Fibroblast of peridontal ligament (primary cell): ENCODE measurements at regions not wholly inside any gene's neighbourhood (a gene's known extent, or its start where the extent isn't known, plus 50 kb on each side); places are given as distances from the start of the nearest gene placed in this dataset.
A peak's percentile ranks its signal among the peaks of the same experiment; 100 is the strongest.
"Not testable (repeated sequence)": the region's sequence is repeated elsewhere in the genome, so short reads cannot be mapped to it uniquely, and the experiment has no call there.

Source experiments
- DNase-seq: peaks from one replicate; pipeline ENCODE4 v3.0.0-alpha.2; 2010; ENCODE audit errors: extremely low read depth

- DNase-seq = no peak
Measured at GRCh38 chr12:47373554-47374150, 293.9 kb upstream of the AMIGO2 start.

DNA sequence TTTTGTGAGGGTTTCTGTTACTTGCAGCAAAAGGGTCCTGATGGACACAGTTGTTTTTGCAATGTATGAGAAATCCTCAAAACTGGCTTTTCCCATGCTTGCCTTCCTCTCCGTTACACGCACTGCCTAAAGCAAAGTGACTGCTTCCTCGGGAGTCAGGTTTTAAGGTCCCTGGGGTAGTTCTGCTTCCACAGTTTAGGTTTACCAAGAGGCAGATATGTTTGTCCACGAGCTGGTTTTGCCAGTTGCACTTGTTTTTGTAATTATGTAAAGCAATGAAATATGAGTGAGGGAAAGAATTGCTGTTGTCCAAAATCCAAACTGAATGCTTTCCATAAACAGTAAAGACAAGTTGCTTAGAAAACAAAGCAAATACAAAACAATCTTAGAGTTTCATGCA is 290.7 kb upstream of the AMIGO2 start:
- DNase-seq = no peak

GRCh38 chr12:47369085-47369484 is 289.3 kb upstream of the AMIGO2 start:
- no peak for DNase-seq

GRCh38 chr12:47367912-47368537 is 288.3 kb upstream of the AMIGO2 start:
- DNase-seq = no peak

DNA sequence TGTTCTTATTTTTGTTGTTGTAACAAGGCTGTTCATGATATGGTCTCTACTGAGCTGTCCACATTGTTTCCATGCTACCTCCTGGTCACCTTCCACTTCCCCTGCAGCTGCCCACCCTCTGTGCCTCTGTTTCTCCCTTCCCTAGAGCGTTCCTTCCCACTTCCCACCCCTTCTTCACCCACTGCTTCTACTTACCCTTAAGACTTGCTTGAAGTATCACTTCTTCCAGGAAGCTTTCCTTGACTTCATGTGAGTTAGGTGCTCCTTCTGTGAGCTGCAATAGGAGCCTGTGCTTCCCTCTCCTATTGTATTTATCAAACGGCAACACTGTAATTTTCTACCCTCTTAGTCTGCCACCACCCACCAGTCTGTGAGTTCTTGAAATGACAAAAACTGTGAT is 286.8 kb upstream of the AMIGO2 start:
- no peak for DNase-seq

DNA sequence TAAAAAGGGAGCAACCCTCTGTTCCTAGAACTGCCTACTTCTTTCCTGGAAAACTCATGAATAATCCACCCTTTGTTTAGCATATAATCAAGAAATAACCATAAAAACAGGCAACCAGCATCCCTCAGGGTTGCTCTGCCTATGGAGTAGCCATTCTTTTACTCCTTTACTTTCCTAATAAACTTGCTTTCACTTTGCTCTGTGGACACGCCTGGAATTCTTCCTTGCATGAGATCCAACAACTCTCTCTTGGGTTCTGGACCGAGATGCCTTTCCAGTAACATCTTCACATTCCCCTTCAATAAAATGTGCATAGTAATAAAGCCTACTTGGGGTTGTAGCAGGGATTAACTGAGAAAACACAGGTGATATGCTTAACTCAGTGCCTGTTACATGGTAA is 286.4 kb upstream of the AMIGO2 start:
- DNase-seq = no peak

GRCh38 chr12:47365443-47366076 is 285.8 kb upstream of the AMIGO2 start:
- DNase-seq = not testable (repeated sequence)

DNA sequence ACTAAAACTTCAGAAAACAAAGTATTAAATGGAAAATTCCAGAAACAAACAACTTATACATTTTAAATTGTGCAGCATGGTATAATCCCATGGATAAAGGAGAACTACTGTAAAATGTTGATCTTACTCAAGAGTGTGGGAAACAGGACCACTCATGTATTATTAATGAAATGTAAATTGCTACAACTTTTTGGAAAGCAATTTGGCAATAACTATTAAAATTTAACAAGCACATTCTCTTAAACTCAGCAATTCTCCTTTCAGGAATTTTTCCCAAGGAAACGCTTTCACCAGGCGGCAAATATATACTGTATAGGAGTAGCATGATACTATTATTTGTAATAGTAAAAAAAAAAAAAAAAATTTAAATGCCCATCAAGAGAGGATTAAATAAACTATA is 284.5 kb upstream of the AMIGO2 start:
- no peak for DNase-seq

DNA sequence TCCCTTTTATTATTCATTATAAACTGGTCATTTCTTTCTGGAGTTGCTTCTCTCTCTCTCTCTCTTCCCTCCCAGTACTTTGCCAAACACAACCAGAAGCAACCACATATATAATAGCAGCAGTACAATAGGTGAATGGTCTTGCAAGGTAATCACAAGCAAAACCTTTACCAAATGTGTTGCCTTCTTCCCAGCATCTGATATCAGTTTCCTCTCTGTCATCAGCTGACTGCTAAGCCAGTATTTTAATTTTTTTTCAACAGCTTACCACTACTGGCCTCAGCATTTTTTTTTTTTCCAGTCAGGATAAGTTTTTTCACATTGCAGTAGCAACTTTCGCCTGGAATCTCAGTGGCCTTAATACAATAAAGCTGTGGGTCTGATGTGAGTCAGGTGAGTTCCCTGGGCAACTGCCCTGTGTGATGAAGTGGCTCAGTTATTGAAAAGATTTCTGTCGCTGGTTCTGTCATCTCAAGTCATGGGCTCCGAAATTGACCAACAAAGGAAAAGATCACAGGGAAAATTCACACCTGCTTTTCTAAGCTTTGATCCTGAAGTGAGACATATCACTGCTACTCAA is 282.5 kb upstream of the AMIGO2 start:
- DNase-seq = no peak

DNA sequence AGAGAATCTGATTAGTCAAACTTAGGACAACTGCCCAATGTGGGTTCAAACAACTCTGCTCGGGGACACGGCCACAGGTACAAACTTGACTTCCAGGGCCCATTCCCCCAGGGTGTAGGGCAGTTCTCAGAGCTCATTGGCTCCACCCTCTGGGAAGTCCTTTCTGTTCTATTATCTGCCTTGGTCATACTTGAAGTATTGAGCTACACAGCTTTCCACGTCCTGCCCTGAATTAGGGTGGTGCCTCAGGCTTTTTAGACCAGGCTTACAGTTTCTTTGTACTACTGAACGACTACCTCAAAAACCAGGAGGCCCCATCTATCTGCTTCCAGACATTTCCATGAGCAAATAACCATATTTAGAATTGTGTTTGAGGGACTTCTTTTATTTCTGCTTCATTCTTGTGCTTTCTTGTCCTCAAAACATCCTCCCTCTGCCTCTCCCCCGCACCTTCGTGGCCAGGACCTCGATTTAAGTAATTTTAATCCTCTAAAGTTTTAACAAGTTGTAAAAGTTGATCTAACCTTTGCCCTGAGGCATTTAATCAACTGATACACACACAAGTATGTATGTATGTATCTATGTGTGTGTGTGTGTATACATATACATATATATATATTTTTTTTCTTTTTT is 281.7 kb upstream of the AMIGO2 start:
- DNase-seq = no peak

DNA sequence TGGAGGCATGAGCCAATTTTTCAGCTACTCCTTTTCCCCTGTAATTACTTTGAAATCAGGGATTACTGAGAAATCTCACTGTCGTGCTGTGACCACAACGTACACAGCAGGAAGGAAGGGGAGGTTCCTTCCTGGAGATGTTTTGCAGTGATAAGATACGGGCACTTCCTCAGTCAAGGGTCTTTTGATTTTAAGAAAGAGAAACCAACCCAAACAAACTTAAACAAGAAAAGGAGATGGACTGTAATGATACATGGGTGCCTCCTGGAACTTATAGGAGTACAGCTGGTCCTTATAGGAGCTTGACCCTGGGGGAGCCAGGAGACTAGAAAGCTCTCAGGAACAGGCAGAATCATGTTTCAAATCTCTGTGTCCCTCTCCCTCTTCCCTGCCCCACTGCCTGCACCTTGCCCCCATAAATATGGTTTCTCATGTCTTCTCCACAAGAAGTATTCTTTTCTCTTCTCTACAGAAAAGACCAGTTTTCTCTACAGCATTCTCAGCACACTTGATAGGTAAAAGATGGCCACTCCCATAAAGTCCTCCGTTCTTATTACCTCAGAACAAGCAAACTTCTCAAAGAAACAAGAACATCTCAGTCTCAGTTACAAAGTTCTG is 281.1 kb upstream of the AMIGO2 start:
- no peak for DNase-seq

GRCh38 chr12:47360093-47360480 is 280.3 kb upstream of the AMIGO2 start:
- DNase-seq = no peak

- DNase-seq = no peak
Measured at GRCh38 chr12:47359310-47360092, 279.7 kb upstream of the AMIGO2 start.

GRCh38 chr12:47357006-47357405 is 277.2 kb upstream of the AMIGO2 start:
- DNase-seq = not testable (repeated sequence)

DNA sequence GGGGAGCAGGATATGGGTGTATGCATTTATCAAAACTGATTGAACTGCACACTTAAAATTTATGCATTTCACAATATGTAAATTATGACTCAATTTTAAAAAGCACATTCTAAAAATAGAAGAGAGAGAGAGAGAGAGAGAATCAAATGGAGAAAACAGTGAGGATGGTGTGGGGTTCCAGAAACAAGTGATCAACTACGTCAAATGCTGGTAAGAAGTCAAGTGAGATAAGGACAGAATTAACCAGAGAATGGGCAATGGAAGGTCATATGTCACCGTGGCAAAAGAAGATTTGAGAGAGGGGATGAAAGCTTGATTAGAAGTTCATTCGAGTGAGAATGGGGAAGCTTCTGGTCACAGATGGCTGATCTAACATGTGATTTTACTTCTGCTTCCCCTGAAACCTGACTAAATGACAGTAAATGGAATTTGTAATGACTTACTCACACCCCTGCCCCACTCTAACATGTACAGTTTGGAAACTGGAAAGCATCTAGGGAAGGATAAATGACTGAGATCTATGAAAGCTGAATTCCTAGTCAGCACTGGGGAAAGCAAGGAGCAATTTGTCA is 276.5 kb upstream of the AMIGO2 start:
- peak; percentile 40 for DNase-seq

- no peak for DNase-seq
Measured at GRCh38 chr12:47353508-47353907, 273.7 kb upstream of the AMIGO2 start.

- DNase-seq = no peak
Measured at GRCh38 chr12:47352067-47352466, 272.3 kb upstream of the AMIGO2 start.

- no peak for DNase-seq
Measured at GRCh38 chr12:47351526-47351925, 271.8 kb upstream of the AMIGO2 start.

DNA sequence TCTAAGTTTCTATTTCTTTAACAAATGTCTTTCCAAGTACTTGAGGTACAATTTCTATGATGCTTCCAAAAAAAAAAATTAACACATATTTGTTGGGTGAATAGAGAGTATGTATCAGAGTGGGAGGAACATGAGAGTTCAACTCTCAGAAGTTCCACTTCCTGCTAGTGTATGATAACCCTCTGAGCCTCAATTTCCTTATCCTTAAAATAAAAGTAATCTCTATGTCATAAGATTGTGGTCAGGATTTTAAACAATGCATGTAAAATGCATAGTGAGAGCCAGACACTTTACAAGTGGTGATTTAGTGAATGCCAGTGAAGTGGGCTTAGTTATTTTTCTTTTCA is 270.3 kb upstream of the AMIGO2 start:
- DNase-seq = peak; percentile 12

- DNase-seq = no peak
Measured at GRCh38 chr12:47349137-47350061, 269.6 kb upstream of the AMIGO2 start.
